HEK293 (cell line): ENCODE measurements at regions not wholly inside any gene's neighbourhood (a gene's known extent, or its start where the extent isn't known, plus 50 kb on each side); places are given as distances from the start of the nearest gene placed in this dataset.
A peak's percentile ranks its signal among the peaks of the same experiment; 100 is the strongest.

Experiments
- CTCF ChIP-seq: fragments of 450-650 bp; formaldehyde crosslinking; IDR thresholded peaks from 2 replicates; pipeline ENCODE4 v1.5.1; 2016; ENCODE audit warnings: missing biosample characterization, missing genetic modification characterization
- SALL2 ChIP-seq: fragments of 450-650 bp; formaldehyde crosslinking; IDR thresholded peaks from 2 replicates; pipeline ENCODE4 v1.5.0; 2017; ENCODE audit warnings: missing biosample characterization, mild to moderate bottlenecking, missing genetic modification characterization, borderline replicate concordance
- ZIC2 ChIP-seq: fragments of 450-650 bp; formaldehyde crosslinking; IDR thresholded peaks from 2 replicates; pipeline ENCODE4 v1.5.1; 2016; ENCODE audit warnings: missing biosample characterization, missing genetic modification characterization
- ZNF148 ChIP-seq: fragments of 450-650 bp; formaldehyde crosslinking; IDR thresholded peaks from 2 replicates; pipeline ENCODE4 v1.5.0; 2017; ENCODE audit warnings: missing biosample characterization, missing genetic modification characterization, borderline replicate concordance
- ZNF24 ChIP-seq: fragments of 450-650 bp; formaldehyde crosslinking; IDR thresholded peaks from 2 replicates; pipeline ENCODE4 v1.5.1; 2016; ENCODE audit warnings: missing biosample characterization, missing genetic modification characterization
- ZNF292 ChIP-seq: fragments of 450-650 bp; formaldehyde crosslinking; IDR thresholded peaks from 2 replicates; pipeline ENCODE4 v1.5.1; 2016; ENCODE audit warnings: low read depth, missing biosample characterization, missing genetic modification characterization, borderline replicate concordance
- ZNF404 ChIP-seq: fragments of 450-650 bp; formaldehyde crosslinking; IDR thresholded peaks from 2 replicates; pipeline ENCODE4 v1.5.1; 2017; ENCODE audit warnings: missing biosample characterization, missing genetic modification characterization

- TF ChIP-seq ZIC2 (0 out of 2 replicates have a peak, but pooled peaks have one; percentile 9), SALL2 (tag by site-specific recombination) (no peak), CTCF (peak; percentile 68), ZNF404 (tag by site-specific recombination) (no peak), ZNF292 (tag by site-specific recombination) (no peak), ZNF24 (tag by site-specific recombination) (no peak), ZNF148 (no peak)
Observed at GRCh38 chr20:59525500-59526241, 78.7 kb upstream of the PHACTR3 start.
